PC-9 (cell line): ENCODE measurements at regions not wholly inside any gene's neighbourhood (a gene's known extent, or its start where the extent isn't known, plus 50 kb on each side); places are given as distances from the start of the nearest gene placed in this dataset.
"Not testable (repeated sequence)": the region's sequence is repeated elsewhere in the genome, so short reads cannot be mapped to it uniquely, and the experiment has no call there.

ENCODE experiments used
- BruUV-seq: library from RNA; stranded (reverse); fragments of 400-500 nt; replicated peaks from 2 replicates; lab custom pipeline; 2021; lab: Mats Ljungman, UMichigan
- CTCF ChIA-PET: fragments of 300-600 bp; sonication (Branson Sonifier 250); formaldehyde crosslinking; loops from one replicate; lab custom pipeline; 2022; ENCODE audit warnings: antibody characterized with exemption; lab: Charles Lee
- POLR2A ChIA-PET: fragments of 300-600 bp; sonication (Branson Sonifier 250); formaldehyde crosslinking; loops from one replicate; lab custom pipeline; 2022; ENCODE audit warnings: antibody characterized with exemption; ENCODE audit not compliant: unreplicated experiment; lab: Charles Lee
- DNase-seq, 2 experiments: peaks; one replicate each; pipeline versions ENCODE4 v3.0.0 to v3.0.0-alpha.2; 2015 to 2022; ENCODE audit warnings: mixed read lengths in 1 of 2
- H2AFZ ChIP-seq: fragments of 200-600 bp; sonication (generic); 2 replicates; pipeline ENCODE4 v1.8.1; 2017; ENCODE audit warnings: antibody characterized with exemption
- H3F3A ChIP-seq: fragments of 200-600 bp; sonication (generic); 2 replicates; pipeline ENCODE4 v1.8.1; 2017; ENCODE audit warnings: antibody characterized with exemption, mild to moderate bottlenecking, low read depth; ENCODE audit not compliant: insufficient read depth
- H3K27ac ChIP-seq: fragments of 200-600 bp; sonication (generic); 2 replicates; pipeline ENCODE4 v1.6.1; 2016; ENCODE audit warnings: mixed run types
- H3K27me3 ChIP-seq: fragments of 200-600 bp; sonication (generic); 2 replicates; pipeline ENCODE4 v1.6.1; 2016; ENCODE audit warnings: low read depth, mixed run types; ENCODE audit not compliant: insufficient read depth
- H3K36me3 ChIP-seq: fragments of 200-600 bp; sonication (generic); 2 replicates; pipeline ENCODE4 v1.6.1; 2016; ENCODE audit warnings: low read depth, mixed run types
- H3K4me1 ChIP-seq: fragments of 200-600 bp; sonication (generic); replicated peaks from 2 replicates; pipeline ENCODE4 v1.6.1; 2016; ENCODE audit warnings: mixed run types; ENCODE audit not compliant: insufficient read depth
- H3K4me2 ChIP-seq: fragments of 200-600 bp; sonication (generic); 2 replicates; pipeline ENCODE4 v1.6.1; 2017; ENCODE audit warnings: mixed run types
- H3K4me3 ChIP-seq: fragments of 200-600 bp; sonication (generic); 2 replicates; pipeline ENCODE4 v1.6.1; 2016; ENCODE audit warnings: mixed run types
- H3K79me2 ChIP-seq: fragments of 200-600 bp; sonication (generic); 2 replicates; pipeline ENCODE4 v1.6.1; 2017; ENCODE audit warnings: low read depth, mixed run types
- H3K9me2 ChIP-seq: fragments of 200-600 bp; sonication (generic); 2 replicates; pipeline ENCODE4 v1.8.1; 2017; ENCODE audit warnings: mild to moderate bottlenecking; ENCODE audit not compliant: insufficient read depth
- H3K9me3 ChIP-seq: fragments of 200-600 bp; sonication (generic); 2 replicates; pipeline ENCODE4 v1.8.1; 2016; ENCODE audit warnings: low read depth; ENCODE audit not compliant: insufficient read depth
- H4K20me1 ChIP-seq: fragments of 200-600 bp; sonication (generic); 2 replicates; pipeline ENCODE4 v1.8.1; 2017; ENCODE audit not compliant: insufficient read depth
- EZH2 ChIP-seq: fragments of 200-600 bp; sonication (generic); IDR thresholded peaks from 2 replicates; pipeline ENCODE4 v1.8.0; 2017; ENCODE audit warnings: antibody characterized with exemption, low read depth
- intact Hi-C: fragments of 100-400 bp; cut with micrococcal nuclease; formaldehyde crosslinking; loops from one replicate; pipeline ENCODE4 v1.10.0; 2022; ENCODE audit not compliant: unreplicated experiment
- TF ChIP-seq, protein P1 (sequence below): fragments of 200-600 bp; sonication (generic); conservative IDR thresholded peaks from 2 replicates; pipeline ENCODE4 v1.6.1; 2017; ENCODE audit warnings: mixed run types, antibody characterized with exemption, mild to moderate bottlenecking, moderate library complexity

GRCh38 chr2:132220589-132220988, 58.8 kb upstream of the ANKRD30BL start:
- H3K36me3 ChIP-seq, H3K27me3 ChIP-seq, H3K9me3 ChIP-seq, H3K79me2 ChIP-seq, H3K4me2 ChIP-seq, H3K4me1 ChIP-seq, H3K9me2 ChIP-seq, intact Hi-C loops, DNase-seq, H2AFZ ChIP-seq, H3K27ac ChIP-seq, H3K4me3 ChIP-seq, CTCF ChIA-PET, H4K20me1 ChIP-seq, POLR2A ChIA-PET, H3F3A ChIP-seq, BruUV-seq: not testable (repeated sequence)

GRCh38 chr2:132221886-132222285, 60.1 kb upstream of the ANKRD30BL start:
- H3K27me3 ChIP-seq, CTCF ChIA-PET, BruUV-seq, H3F3A ChIP-seq, H3K4me3 ChIP-seq, H3K36me3 ChIP-seq, H2AFZ ChIP-seq, H3K4me2 ChIP-seq, H3K9me3 ChIP-seq, H4K20me1 ChIP-seq, intact Hi-C loops, H3K9me2 ChIP-seq, H3K4me1 ChIP-seq, DNase-seq, POLR2A ChIA-PET, H3K79me2 ChIP-seq, H3K27ac ChIP-seq: not testable (repeated sequence)

GRCh38 chr2:132252191-132252893, 90.6 kb upstream of the ANKRD30BL start:
- no peaks in the 10 kb centered on the region for H3F3A ChIP-seq
- no peaks in the 10 kb centered on the region for H3K9me3 ChIP-seq
- ChIA-PET POLR2A (no interaction called here), CTCF (no interaction called here)
- TF ChIP-seq, protein P1, sequence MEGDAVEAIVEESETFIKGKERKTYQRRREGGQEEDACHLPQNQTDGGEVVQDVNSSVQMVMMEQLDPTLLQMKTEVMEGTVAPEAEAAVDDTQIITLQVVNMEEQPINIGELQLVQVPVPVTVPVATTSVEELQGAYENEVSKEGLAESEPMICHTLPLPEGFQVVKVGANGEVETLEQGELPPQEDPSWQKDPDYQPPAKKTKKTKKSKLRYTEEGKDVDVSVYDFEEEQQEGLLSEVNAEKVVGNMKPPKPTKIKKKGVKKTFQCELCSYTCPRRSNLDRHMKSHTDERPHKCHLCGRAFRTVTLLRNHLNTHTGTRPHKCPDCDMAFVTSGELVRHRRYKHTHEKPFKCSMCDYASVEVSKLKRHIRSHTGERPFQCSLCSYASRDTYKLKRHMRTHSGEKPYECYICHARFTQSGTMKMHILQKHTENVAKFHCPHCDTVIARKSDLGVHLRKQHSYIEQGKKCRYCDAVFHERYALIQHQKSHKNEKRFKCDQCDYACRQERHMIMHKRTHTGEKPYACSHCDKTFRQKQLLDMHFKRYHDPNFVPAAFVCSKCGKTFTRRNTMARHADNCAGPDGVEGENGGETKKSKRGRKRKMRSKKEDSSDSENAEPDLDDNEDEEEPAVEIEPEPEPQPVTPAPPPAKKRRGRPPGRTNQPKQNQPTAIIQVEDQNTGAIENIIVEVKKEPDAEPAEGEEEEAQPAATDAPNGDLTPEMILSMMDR: no peak
- no peak for TF ChIP-seq EZH2
- no peaks in the 10 kb centered on the region for H4K20me1 ChIP-seq
- no peaks in the 10 kb centered on the region for H3K79me2 ChIP-seq
- no TSS peak for BruUV-seq
- no peak overlapping the region for H3K27ac ChIP-seq
- H3K4me1 ChIP-seq: no peaks in the 10 kb centered on the region
- DNase-seq: no peak
- no peak overlapping the region for H3K4me3 ChIP-seq
- no peaks in the 10 kb centered on the region for H3K27me3 ChIP-seq
- H3K4me2 ChIP-seq: no peak overlapping the region
- H2AFZ ChIP-seq: no peak overlapping the region
- intact Hi-C loops: no loop called here
- no peaks in the 10 kb centered on the region for H3K36me3 ChIP-seq
- H3K9me2 ChIP-seq: no peaks in the 10 kb centered on the region

DNA sequence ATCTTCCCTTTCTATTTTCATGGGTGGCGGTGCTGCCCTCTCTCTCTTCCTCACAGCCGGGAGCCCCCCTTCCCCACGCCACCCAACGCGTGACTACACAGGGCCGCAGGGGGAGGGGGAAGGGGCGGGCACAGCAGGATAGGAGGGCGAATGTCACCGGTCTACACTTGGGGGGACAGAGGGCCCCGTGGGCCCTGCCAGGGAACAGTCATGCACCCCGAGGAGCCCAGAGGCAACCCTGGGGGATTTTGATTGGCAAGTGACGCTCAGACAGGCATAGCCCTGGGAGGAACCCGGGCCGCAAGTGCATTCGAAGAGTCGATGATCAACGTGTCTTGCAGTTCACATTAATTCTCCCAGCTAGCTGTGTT, 91.1 kb upstream of the ANKRD30BL start:
- H3K79me2 ChIP-seq: no peaks in the 10 kb centered on the region
- intact Hi-C loops: no loop called here
- H3K4me1 ChIP-seq: no peaks in the 10 kb centered on the region
- H3K9me2 ChIP-seq: no peaks in the 10 kb centered on the region
- H3K27ac ChIP-seq: no peak overlapping the region
- no peak overlapping the region for H2AFZ ChIP-seq
- H3K9me3 ChIP-seq: no peaks in the 10 kb centered on the region
- H3K36me3 ChIP-seq: no peaks in the 10 kb centered on the region
- TF ChIP-seq EZH2: no peak
- TF ChIP-seq, protein P1: no peak
- POLR2A ChIA-PET: no interaction called here
- DNase-seq: no peak
- no peak overlapping the region for H3K4me2 ChIP-seq
- no peak overlapping the region for H3K4me3 ChIP-seq
- no peaks in the 10 kb centered on the region for H3K27me3 ChIP-seq
- no peaks in the 10 kb centered on the region for H4K20me1 ChIP-seq
- no peaks in the 10 kb centered on the region for H3F3A ChIP-seq
- CTCF ChIA-PET: no interaction called here
- no TSS peak for BruUV-seq
